ENCODE measurements at regions not wholly inside any gene's neighbourhood (a gene's known extent, or its start where the extent isn't known, plus 50 kb on each side); places are given as distances from the start of the nearest gene placed in this dataset.

- TF ChIP-seq ZNF202 (tag by site-specific recombination; IDR thresholded peaks at IDR 0.05; ENCODE audit: borderline replicate concordance) (no peak), ZNF639 (tag by site-specific recombination; IDR thresholded peaks at IDR 0.05) (no peak), ZNF830 (tag by site-specific recombination; IDR thresholded peaks at IDR 0.05; ENCODE audit: low read depth) (no peak), BCL11B (tag by site-specific recombination; IDR thresholded peaks at IDR 0.05; ENCODE audit: low read depth) (no peak)
Observed at GRCh38 chr9:2904242-2904930, 60.5 kb upstream of the PUM3 start.

Data from HEK293 (cell line).